ENCODE measurements at regions not wholly inside any gene's neighbourhood (a gene's known extent, or its start where the extent isn't known, plus 50 kb on each side); places are given as distances from the start of the nearest gene placed in this dataset.

- H3K27me3 ChIP-seq = no peaks in the 10 kb centered on the region
- no peak for TF ChIP-seq CTCF (IDR thresholded peaks at IDR 0.05)
- no peak overlapping the region for H3K27ac ChIP-seq
- H3K4me1 ChIP-seq = no peaks in the 10 kb centered on the region
- no peak for DNase-seq
- H3K9ac ChIP-seq (ENCODE audit: low read depth in 2 of 2, low read length in 2 of 2) = no peak overlapping the region
- no peak overlapping the region for H3K4me3 ChIP-seq
- H3K36me3 ChIP-seq = no peaks in the 10 kb centered on the region
- intact Hi-C loops (cut with DNase I) = no loop called here
- H3K9me3 ChIP-seq = no peaks in the 10 kb centered on the region
These were observed 133.8 kb upstream of the CST7 start for GRCh38 chr20:24815196-24815815.

- no peaks in the 10 kb centered on the region for H3K36me3 ChIP-seq
- H3K27ac ChIP-seq = no peak overlapping the region
- TF ChIP-seq CTCF (IDR thresholded peaks at IDR 0.05) = no peak
- no peak overlapping the region for H3K9ac ChIP-seq (ENCODE audit: low read depth in 2 of 2, low read length in 2 of 2)
- no peak overlapping the region for H3K4me3 ChIP-seq
- no peaks in the 10 kb centered on the region for H3K4me1 ChIP-seq
- intact Hi-C loops (cut with DNase I) = no loop called here
- DNase-seq = no peak
- no peaks in the 10 kb centered on the region for H3K9me3 ChIP-seq
- no peaks in the 10 kb centered on the region for H3K27me3 ChIP-seq
These were observed 133.1 kb upstream of the CST7 start for GRCh38 chr20:24815931-24816330.

- no peak for TF ChIP-seq CTCF (IDR thresholded peaks at IDR 0.05)
- no peak overlapping the region for H3K4me3 ChIP-seq
- intact Hi-C loops (cut with DNase I) = no loop called here
- no peaks in the 10 kb centered on the region for H3K9me3 ChIP-seq
- H3K4me1 ChIP-seq = no peaks in the 10 kb centered on the region
- H3K9ac ChIP-seq (ENCODE audit: low read depth in 2 of 2, low read length in 2 of 2) = no peak overlapping the region
- H3K27me3 ChIP-seq = no peaks in the 10 kb centered on the region
- no peaks in the 10 kb centered on the region for H3K36me3 ChIP-seq
- DNase-seq = no peak
- no peak overlapping the region for H3K27ac ChIP-seq
These were observed 132.6 kb upstream of the CST7 start for GRCh38 chr20:24816431-24816830.

- Histone ChIP-seq H3K4me1 (no peaks in the 10 kb centered on the region), H3K9me3 (no peaks in the 10 kb centered on the region), H3K4me3 (no peak overlapping the region), H3K27ac (no peak overlapping the region), H3K27me3 (no peaks in the 10 kb centered on the region), H3K36me3 (no peaks in the 10 kb centered on the region), H3K9ac (ENCODE audit: low read depth in 2 of 2, low read length in 2 of 2) (no peak overlapping the region)
- intact Hi-C loops (cut with DNase I) = no loop called here
- TF ChIP-seq CTCF (IDR thresholded peaks at IDR 0.05) = no peak
- no peak for DNase-seq
These were observed 132.2 kb upstream of the CST7 start for GRCh38 chr20:24816907-24817306.

GRCh38 chr20:24817351-24817750 is 131.7 kb upstream of the CST7 start:
- intact Hi-C loops (cut with DNase I) = no loop called here
- H3K9me3 ChIP-seq = no peaks in the 10 kb centered on the region
- DNase-seq = no peak
- no peaks in the 10 kb centered on the region for H3K36me3 ChIP-seq
- no peaks in the 10 kb centered on the region for H3K27me3 ChIP-seq
- H3K4me3 ChIP-seq = no peak overlapping the region
- H3K4me1 ChIP-seq = no peaks in the 10 kb centered on the region
- no peak overlapping the region for H3K27ac ChIP-seq
- TF ChIP-seq CTCF (IDR thresholded peaks at IDR 0.05) = no peak
- no peak overlapping the region for H3K9ac ChIP-seq (ENCODE audit: low read depth in 2 of 2, low read length in 2 of 2)
